CD4-positive, alpha-beta T cell (primary cell): ENCODE measurements at regions not wholly inside any gene's neighbourhood (a gene's known extent, or its start where the extent isn't known, plus 50 kb on each side); places are given as distances from the start of the nearest gene placed in this dataset.
"Not testable (repeated sequence)": the region's sequence is repeated elsewhere in the genome, so short reads cannot be mapped to it uniquely, and the experiment has no call there.

Experiments used
- ATAC-seq: fragments of 200-7000 bp; cut with Tn5 transposase; one replicate; pipeline ENCODE4 v1.10.0; 2022; ENCODE audit warnings: mild to moderate bottlenecking; ENCODE audit not compliant: poor library complexity
- CTCF ChIA-PET: fragments of 350-600 bp; sonication (Branson Sonifier 250); formaldehyde crosslinking; loops from one replicate; lab custom pipeline; 2021; ENCODE audit warnings: antibody characterized with exemption, inconsistent platforms; lab: Charles Lee
- POLR2A ChIA-PET: fragments of 350-600 bp; sonication (Branson Sonifier 250); formaldehyde crosslinking; loops from one replicate; lab custom pipeline; 2021; ENCODE audit warnings: antibody characterized with exemption, inconsistent platforms; lab: Charles Lee
- DNase-seq, 14 experiments: peaks; one replicate each; pipeline ENCODE4 v3.0.0-alpha.2; 2013 to 2020; ENCODE audit warnings: mixed read lengths in 2 of 14
- H3K27ac ChIP-seq, 2 donors: one replicate each; pipeline versions ENCODE4 v1.5.1 to v1.7.0; 2013; ENCODE audit warnings: low read length in 2 of 2, low read depth in 1 of 2, mild to moderate bottlenecking in 1 of 2
- H3K27me3 ChIP-seq, 2 experiments: 1 replicate in 1 of 2; 2 replicates in 1 of 2; pipeline versions ENCODE4 v1.6.1 to v1.7.0; 2013; ENCODE audit warnings: low read length in 2 of 2, control low read depth in 1 of 2, mild to moderate bottlenecking in 1 of 2, moderate library complexity in 1 of 2; ENCODE audit not compliant: insufficient read depth in 2 of 2, control insufficient read depth in 1 of 2
- H3K36me3 ChIP-seq: one replicate; pipeline ENCODE4 v1.6.1; 2013; ENCODE audit warnings: low read length, control low read depth; ENCODE audit not compliant: insufficient read depth
- H3K4me1 ChIP-seq: one replicate; pipeline ENCODE4 v1.6.1; 2013; ENCODE audit warnings: low read length, control low read depth; ENCODE audit not compliant: insufficient read depth
- H3K4me3 ChIP-seq: one replicate; pipeline ENCODE4 v1.5.1; 2013; ENCODE audit warnings: mild to moderate bottlenecking, low read length, moderate library complexity
- H3K9me3 ChIP-seq, 2 experiments: 1 replicate in 1 of 2; 2 replicates in 1 of 2; pipeline versions ENCODE4 v1.6.1 to v1.7.0; 2013; ENCODE audit warnings: low read length in 2 of 2, mild to moderate bottlenecking in 2 of 2, control low read depth in 1 of 2, moderate library complexity in 1 of 2; ENCODE audit not compliant: control insufficient read depth in 1 of 2, insufficient read depth in 1 of 2
- H3K27ac Mint-ChIP-seq: one replicate; pipeline ENCODE4 v1.8.0; 2020; ENCODE audit warnings: mixed read lengths
- H3K27me3 Mint-ChIP-seq: one replicate; pipeline ENCODE4 v1.8.0; 2021; ENCODE audit warnings: mixed read lengths
- H3K36me3 Mint-ChIP-seq: one replicate; pipeline ENCODE4 v1.8.0; 2021; ENCODE audit warnings: low read depth, mixed read lengths
- H3K4me1 Mint-ChIP-seq: one replicate; pipeline ENCODE4 v1.8.0; 2021; ENCODE audit warnings: low read depth, mixed read lengths
- H3K4me3 Mint-ChIP-seq: one replicate; pipeline ENCODE4 v1.8.0; 2020; ENCODE audit warnings: mild to moderate bottlenecking, mixed read lengths
- H3K9me3 Mint-ChIP-seq: one replicate; pipeline ENCODE4 v1.8.0; 2020; ENCODE audit warnings: mixed read lengths
- intact Hi-C, 2 experiments: fragments of 100-400 bp; cut with DNase I in 1 of 2; cut with micrococcal nuclease in 1 of 2; formaldehyde crosslinking; loops; one replicate each; pipeline versions ENCODE4 v1.15.1 to v1.9.0; 2023 to 2025; cut with DNase I, micrococcal nuclease
- TF ChIP-seq, protein P1 (sequence below): fragments of 200-600 bp; IDR thresholded peaks from one replicate; pipeline ENCODE4 v1.8.0; 2022; ENCODE audit warnings: antibody characterized with exemption, mild to moderate bottlenecking

DNA sequence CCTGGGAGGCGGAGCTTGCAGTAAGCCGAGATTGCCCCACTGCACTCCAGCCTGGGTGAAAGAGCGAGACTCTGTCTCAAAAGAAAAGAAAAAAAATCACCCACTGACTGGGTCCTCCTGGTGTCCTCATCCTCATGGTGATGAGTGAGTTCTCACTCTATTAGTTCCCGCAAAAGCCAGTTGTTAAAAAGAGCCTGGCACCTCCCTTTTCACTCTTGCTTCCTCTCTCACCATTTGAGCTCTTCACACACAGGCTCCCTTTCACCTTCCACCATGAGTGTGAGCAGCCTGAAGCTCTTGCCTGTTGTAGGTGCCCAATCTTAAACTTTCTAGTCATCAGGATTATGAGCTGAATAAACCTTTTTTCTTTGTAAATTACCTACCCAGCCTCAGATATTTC, 176.4 kb downstream of the SLC38A4 start:
- Mint-ChIP-seq H3K4me3 (no peak overlapping the region), H3K27me3 (no peaks in the 10 kb centered on the region), H3K27ac (no peak overlapping the region), H3K4me1 (no peaks in the 10 kb centered on the region), H3K9me3 (no peaks in the 10 kb centered on the region), H3K36me3 (no peaks in the 10 kb centered on the region)
- no peak overlapping the region for H3K4me3 ChIP-seq
- POLR2A ChIA-PET: no interaction called here
- intact Hi-C loops: no loop called here
- H3K27ac ChIP-seq: no peak overlapping the region
- no peaks in the 10 kb centered on the region for H3K4me1 ChIP-seq
- peaks cover 0 to 8% of the 10 kb centered on the region in 2 experiments for H3K9me3 ChIP-seq
- no peaks in the 10 kb centered on the region for H3K36me3 ChIP-seq
- no peaks in the 10 kb centered on the region for H3K27me3 ChIP-seq
- TF ChIP-seq, protein P1, sequence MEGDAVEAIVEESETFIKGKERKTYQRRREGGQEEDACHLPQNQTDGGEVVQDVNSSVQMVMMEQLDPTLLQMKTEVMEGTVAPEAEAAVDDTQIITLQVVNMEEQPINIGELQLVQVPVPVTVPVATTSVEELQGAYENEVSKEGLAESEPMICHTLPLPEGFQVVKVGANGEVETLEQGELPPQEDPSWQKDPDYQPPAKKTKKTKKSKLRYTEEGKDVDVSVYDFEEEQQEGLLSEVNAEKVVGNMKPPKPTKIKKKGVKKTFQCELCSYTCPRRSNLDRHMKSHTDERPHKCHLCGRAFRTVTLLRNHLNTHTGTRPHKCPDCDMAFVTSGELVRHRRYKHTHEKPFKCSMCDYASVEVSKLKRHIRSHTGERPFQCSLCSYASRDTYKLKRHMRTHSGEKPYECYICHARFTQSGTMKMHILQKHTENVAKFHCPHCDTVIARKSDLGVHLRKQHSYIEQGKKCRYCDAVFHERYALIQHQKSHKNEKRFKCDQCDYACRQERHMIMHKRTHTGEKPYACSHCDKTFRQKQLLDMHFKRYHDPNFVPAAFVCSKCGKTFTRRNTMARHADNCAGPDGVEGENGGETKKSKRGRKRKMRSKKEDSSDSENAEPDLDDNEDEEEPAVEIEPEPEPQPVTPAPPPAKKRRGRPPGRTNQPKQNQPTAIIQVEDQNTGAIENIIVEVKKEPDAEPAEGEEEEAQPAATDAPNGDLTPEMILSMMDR: no peak
- no peak for DNase-seq
- ATAC-seq: no peak
- CTCF ChIA-PET: interaction anchor here (1.1 kb wide), 1 partner anchor 115 kb away, joined by 3 read pairs; no protein-coding TSS in a partner anchor

DNA sequence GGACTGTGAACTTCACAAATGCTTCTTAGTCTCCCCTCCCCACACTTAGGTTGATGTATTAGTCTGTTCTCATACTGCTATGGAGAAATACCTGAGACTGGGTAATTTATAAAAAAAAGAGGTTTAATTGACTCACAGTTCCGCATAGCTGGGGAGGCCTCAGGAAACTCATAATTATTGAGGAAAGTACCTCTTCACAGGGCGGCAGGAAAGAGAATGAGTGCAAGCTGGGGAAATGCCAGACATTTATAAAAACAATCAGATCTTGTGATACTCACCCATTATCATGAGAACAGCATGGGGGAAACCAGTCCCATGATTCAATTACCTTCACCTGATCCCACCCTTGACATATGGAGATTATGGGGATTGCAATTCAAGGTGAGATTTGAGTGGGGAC, 178.8 kb downstream of the SLC38A4 start:
- Histone ChIP-seq H3K4me3 (no peak overlapping the region), H3K4me1 (no peaks in the 10 kb centered on the region), H3K27me3 (no peaks in the 10 kb centered on the region), H3K27ac (no peak overlapping the region), H3K9me3 (peaks cover 0 to 8% of the 10 kb centered on the region in 2 experiments), H3K36me3 (no peaks in the 10 kb centered on the region)
- Mint-ChIP-seq H3K27ac (no peak overlapping the region), H3K36me3 (no peaks in the 10 kb centered on the region), H3K4me3 (no peak overlapping the region), H3K27me3 (no peaks in the 10 kb centered on the region), H3K9me3 (peaks cover 2% of the 10 kb centered on the region), H3K4me1 (no peaks in the 10 kb centered on the region)
- ChIA-PET CTCF (no interaction called here), POLR2A (no interaction called here)
- TF ChIP-seq, protein P1: no peak
- ATAC-seq (no peak), DNase-seq (no peak)
- intact Hi-C loops: no loop called here

DNA sequence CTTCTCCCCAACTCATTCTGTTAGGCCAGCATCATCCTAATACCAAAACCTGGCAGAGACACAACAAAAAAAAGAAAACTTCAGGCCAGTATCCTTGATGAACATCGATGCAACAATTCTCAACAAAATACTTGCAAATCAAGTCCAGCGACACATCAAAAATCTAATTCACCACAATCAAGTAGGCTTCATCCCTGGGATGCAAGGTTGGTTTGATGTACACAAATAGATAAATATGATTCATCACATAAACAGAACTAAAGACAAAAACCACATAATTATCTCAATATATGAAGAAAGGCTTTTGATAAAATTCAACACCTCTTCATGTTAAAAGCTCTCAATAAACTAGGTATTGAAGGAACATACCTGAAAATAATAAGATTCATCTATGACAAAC, 184.1 kb downstream of the SLC38A4 start:
- peaks cover 22% of the 10 kb centered on the region for H3K9me3 Mint-ChIP-seq
- H3K9me3 ChIP-seq: peaks cover 7 to 18% of the 10 kb centered on the region in 2 experiments
- CTCF ChIA-PET, H3K36me3 ChIP-seq, H3K27me3 Mint-ChIP-seq, DNase-seq, H3K27ac Mint-ChIP-seq, H3K4me3 ChIP-seq, intact Hi-C loops, H3K4me3 Mint-ChIP-seq, H3K27me3 ChIP-seq, H3K4me1 ChIP-seq, ATAC-seq, H3K27ac ChIP-seq, H3K4me1 Mint-ChIP-seq: not testable (repeated sequence)
- peaks cover 29% of the 10 kb centered on the region for H3K36me3 Mint-ChIP-seq
- POLR2A ChIA-PET: interaction anchor here (1.0 kb wide), 1 partner anchor 270 kb away, joined by 3 read pairs; no protein-coding TSS in a partner anchor

DNA sequence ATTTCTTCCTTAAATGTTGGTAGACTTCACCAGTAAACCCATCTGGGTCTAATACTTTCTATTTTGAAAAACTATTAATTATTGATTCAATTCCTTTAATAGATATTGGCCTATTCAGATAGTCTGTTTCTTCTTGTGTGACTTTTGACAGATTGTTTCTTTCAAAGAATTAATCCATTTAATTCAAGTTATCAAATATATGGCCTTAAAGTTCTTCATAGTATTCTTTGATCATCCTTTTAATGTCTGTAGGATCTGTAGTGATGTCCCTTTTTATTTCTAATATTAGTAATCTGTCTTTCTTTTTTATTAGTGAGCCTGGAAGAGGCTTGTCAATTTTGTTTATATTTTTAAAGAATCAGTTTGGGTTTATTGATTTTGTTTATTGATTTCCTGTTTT, 190.0 kb downstream of the SLC38A4 start:
- Mint-ChIP-seq H3K4me3 (no peak overlapping the region), H3K36me3 (peaks cover 38% of the 10 kb centered on the region), H3K27me3 (no peaks in the 10 kb centered on the region), H3K4me1 (no peaks in the 10 kb centered on the region), H3K9me3 (peaks cover 22% of the 10 kb centered on the region), H3K27ac (no peak overlapping the region)
- Histone ChIP-seq H3K9me3 (peaks cover 7 to 19% of the 10 kb centered on the region in 2 experiments), H3K4me3 (no peak overlapping the region), H3K27me3 (no peaks in the 10 kb centered on the region), H3K4me1 (no peaks in the 10 kb centered on the region), H3K36me3 (no peaks in the 10 kb centered on the region), H3K27ac (no peak overlapping the region)
- no peak for DNase-seq
- CTCF ChIA-PET: no interaction called here
- TF ChIP-seq, protein P1: no peak
- intact Hi-C loops: no loop called here
- POLR2A ChIA-PET: no interaction called here
- no peak for ATAC-seq
